AG04450 (cell line): ENCODE measurements at regions not wholly inside any gene's neighbourhood (a gene's known extent, or its start where the extent isn't known, plus 50 kb on each side); places are given as distances from the start of the nearest gene placed in this dataset.
"Not testable (repeated sequence)": the region's sequence is repeated elsewhere in the genome, so short reads cannot be mapped to it uniquely, and the experiment has no call there.

Experiments
- CTCF ChIA-PET: fragments of 300-600, 350-600 bp; formaldehyde crosslinking; extraction: SDS; loops from one replicate; lab custom pipeline; 2022; ENCODE audit warnings: antibody characterized with exemption, inconsistent platforms; lab: Charles Lee
- POLR2A ChIA-PET: fragments of 350-600 bp; formaldehyde crosslinking; extraction: SDS; loops from one replicate; lab custom pipeline; 2021; ENCODE audit warnings: antibody characterized with exemption, inconsistent platforms; lab: Yijun Ruan, JAX
- DNase-seq: peaks from one replicate; pipeline ENCODE4 v3.0.0-alpha.2; 2011; ENCODE audit warnings: low read depth, low spot score
- H3K27ac ChIP-seq: one replicate; pipeline ENCODE4 v1.5.1; 2012; ENCODE audit warnings: low read depth, low read length, control low read depth
- H3K27me3 ChIP-seq: one replicate; pipeline ENCODE4 v1.6.0; 2012; ENCODE audit warnings: low read length; ENCODE audit not compliant: control insufficient read depth, insufficient read depth
- H3K4me3 ChIP-seq: 2 replicates; pipeline ENCODE4 v1.5.1; 2011; ENCODE audit warnings: mild to moderate bottlenecking, low read depth, low read length, control low read depth
- H3K9me3 ChIP-seq: 2 replicates; pipeline ENCODE4 v1.5.1; 2012; ENCODE audit warnings: low read length; ENCODE audit not compliant: control insufficient read depth, insufficient read depth
- CTCF ChIP-seq: IDR thresholded peaks from 2 replicates; pipeline ENCODE4 v1.5.1; 2011; ENCODE audit warnings: low read depth, low read length, control low read depth, inconsistent platforms

- POLR2A ChIA-PET, result no interaction called here
- CTCF ChIA-PET, result no interaction called here
- no peaks in the 10 kb centered on the region for H3K27me3 ChIP-seq
- no peak overlapping the region for H3K4me3 ChIP-seq
- H3K9me3 ChIP-seq, result no peaks in the 10 kb centered on the region
- no peak overlapping the region for H3K27ac ChIP-seq
- DNase-seq, result no peak
- no peak for TF ChIP-seq CTCF
Measured at GRCh38 chr9:106020186-106020585, 325.8 kb downstream of the TMEM38B start.

GRCh38 chr9:106023455-106023854 is 329.1 kb downstream of the TMEM38B start:
- Histone ChIP-seq H3K27me3 (no peaks in the 10 kb centered on the region), H3K4me3 (no peak overlapping the region), H3K27ac (no peak overlapping the region), H3K9me3 (no peaks in the 10 kb centered on the region)
- ChIA-PET POLR2A (no interaction called here), CTCF (no interaction called here)
- DNase-seq, result no peak
- no peak for TF ChIP-seq CTCF

GRCh38 chr9:106025453-106025852 is 331.1 kb downstream of the TMEM38B start:
- Histone ChIP-seq H3K4me3 (no peak overlapping the region), H3K27me3 (no peaks in the 10 kb centered on the region), H3K9me3 (no peaks in the 10 kb centered on the region; the same call in 1 of the 2 replicates), H3K27ac (no peak overlapping the region)
- CTCF ChIA-PET, result no interaction called here
- POLR2A ChIA-PET, result no interaction called here
- TF ChIP-seq CTCF, result no peak
- DNase-seq, result no peak

GRCh38 chr9:106030146-106030545 is 335.8 kb downstream of the TMEM38B start:
- H3K27ac ChIP-seq, H3K4me3 ChIP-seq, H3K27me3 ChIP-seq, CTCF ChIA-PET, DNase-seq, H3K9me3 ChIP-seq, POLR2A ChIA-PET: not testable (repeated sequence)

GRCh38 chr9:106032978-106033377 is 338.6 kb downstream of the TMEM38B start:
- DNase-seq, result no peak
- TF ChIP-seq CTCF, result no peak
- Histone ChIP-seq H3K4me3 (no peak overlapping the region), H3K27me3 (no peaks in the 10 kb centered on the region), H3K27ac (no peak overlapping the region), H3K9me3 (no peaks in the 10 kb centered on the region; the same call in 1 of the 2 replicates)
- CTCF ChIA-PET, result no interaction called here
- POLR2A ChIA-PET, result no interaction called here

GRCh38 chr9:106035806-106036205 is 341.5 kb downstream of the TMEM38B start:
- DNase-seq, result no peak
- ChIA-PET CTCF (no interaction called here), POLR2A (no interaction called here)
- no peak overlapping the region for H3K27ac ChIP-seq
- TF ChIP-seq CTCF, result no peak
- no peaks in the 10 kb centered on the region; the same call in 1 of the 2 replicates for H3K9me3 ChIP-seq
- H3K27me3 ChIP-seq, result no peaks in the 10 kb centered on the region
- H3K4me3 ChIP-seq, result no peak overlapping the region
